GM12878 (cell line): ENCODE measurements at regions not wholly inside any gene's neighbourhood (a gene's known extent, or its start where the extent isn't known, plus 50 kb on each side); places are given as distances from the start of the nearest gene placed in this dataset.

ENCODE experiments used
- ATAC-seq: fragments of 200-7000 bp; cut with Tn5 transposase; 3 replicates; pipeline ENCODE4 v1.9.1; 2020; ENCODE audit warnings: mild to moderate bottlenecking, moderate library complexity
- BruUV-seq: library from RNA; stranded (reverse); fragments of 400-500 nt; replicated peaks from 2 replicates; lab custom pipeline; 2021; lab: Mats Ljungman, UMichigan
- CTCF ChIA-PET: fragments of 300-600 bp; sonication (Branson Sonifier 250); formaldehyde crosslinking; extraction: SDS; loops from one replicate; lab custom pipeline; 2021; ENCODE audit warnings: inconsistent platforms; lab: Yijun Ruan, JAX
- POLR2A ChIA-PET: fragments of 350-600 bp; formaldehyde crosslinking; extraction: SDS; loops from one replicate; lab custom pipeline; 2021; ENCODE audit warnings: inconsistent platforms; lab: Charles Lee
- RAD21 ChIA-PET: fragments of 300-600 bp; sonication (Branson Sonifier 250); formaldehyde crosslinking; loops from one replicate; lab custom pipeline; 2023; ENCODE audit warnings: antibody characterized with exemption; ENCODE audit not compliant: unreplicated experiment; lab: Charles Lee
- SMC1A ChIA-PET: fragments of 300-600 bp; sonication (Branson Sonifier 250); formaldehyde crosslinking; loops from one replicate; lab custom pipeline; 2023; ENCODE audit not compliant: unreplicated experiment, uncharacterized antibody; lab: Charles Lee
- DNase-seq: peaks from one replicate; pipeline ENCODE4 v3.0.0-alpha.2; 2011; ENCODE audit warnings: low read depth, low spot score
- FAIRE-seq: peaks from 3 replicates; lab custom pipeline; 2011; peaks lifted over from hg19 to GRCh38; lab: Jason Lieb, UNC
- H2AFZ ChIP-seq: 2 replicates; pipeline ENCODE4 v1.6.0; 2011; ENCODE audit warnings: low read depth, low read length, control low read depth; ENCODE audit not compliant: control insufficient read depth
- H3K27ac ChIP-seq: 2 replicates; pipeline ENCODE4 v1.5.1; 2011; ENCODE audit warnings: control low read depth; ENCODE audit not compliant: control insufficient read depth, insufficient read depth
- H3K27me3 ChIP-seq, 2 experiments: replicated peaks in 1 of 2; 2 replicates each; pipeline versions ENCODE4 v1.6.0 to v1.6.1; 2011; ENCODE audit warnings: low read length in 1 of 2; ENCODE audit not compliant: control insufficient read depth in 2 of 2, insufficient read depth in 2 of 2
- H3K36me3 ChIP-seq, 2 experiments: 2 replicates each; pipeline ENCODE4 v1.5.1; 2011; ENCODE audit warnings: low read length in 1 of 2; ENCODE audit not compliant: control insufficient read depth in 2 of 2, insufficient read depth in 2 of 2
- H3K4me1 ChIP-seq: 2 replicates; pipeline ENCODE4 v1.6.1; 2011; ENCODE audit warnings: mild to moderate bottlenecking, low read length, moderate library complexity, mixed read lengths; ENCODE audit not compliant: control insufficient read depth, insufficient read depth
- H3K4me2 ChIP-seq: 2 replicates; pipeline ENCODE4 v1.6.0; 2011; ENCODE audit warnings: control low read depth; ENCODE audit not compliant: control insufficient read depth, insufficient read depth
- H3K4me3 ChIP-seq: fragments of 200-600 bp; sonication (generic); 2 replicates; pipeline ENCODE4 v1.5.1; 2016
- H3K79me2 ChIP-seq: 2 replicates; pipeline ENCODE4 v1.6.0; 2011; ENCODE audit warnings: low read length; ENCODE audit not compliant: control insufficient read depth, insufficient read depth
- H3K9ac ChIP-seq: 2 replicates; pipeline ENCODE4 v1.8.0; 2011; ENCODE audit warnings: low read length, control low read depth, mixed read lengths; ENCODE audit not compliant: control insufficient read depth, insufficient read depth
- H3K9me3 ChIP-seq: replicated peaks from 3 replicates; pipeline ENCODE4 v1.5.1; 2011; ENCODE audit warnings: mild to moderate bottlenecking, low read length; ENCODE audit not compliant: control insufficient read depth, insufficient read depth
- H4K20me1 ChIP-seq: 2 replicates; pipeline ENCODE4 v1.6.0; 2011; ENCODE audit not compliant: control insufficient read depth, insufficient read depth
- CHD4 ChIP-seq: fragments of 200-600 bp; sonication (generic); IDR thresholded peaks from 2 replicates; pipeline ENCODE4 v1.6.1; 2016; ENCODE audit warnings: mild to moderate bottlenecking
- EED ChIP-seq: sonication (generic); IDR thresholded peaks from 2 replicates; pipeline ENCODE4 v1.6.1; 2016; ENCODE audit warnings: antibody characterized with exemption, low read depth
- MTA3 ChIP-seq: IDR thresholded peaks from 2 replicates; pipeline ENCODE4 v1.6.1; 2012; ENCODE audit warnings: low read length, inconsistent platforms, borderline replicate concordance
- NFIC ChIP-seq: IDR thresholded peaks from 2 replicates; pipeline ENCODE4 v1.6.1; 2012; ENCODE audit warnings: low read depth, mild to moderate bottlenecking, inconsistent platforms, low read length, moderate library complexity
- NR2C1 ChIP-seq: fragments of 450-650 bp; IDR thresholded peaks from 2 replicates; pipeline ENCODE4 v1.6.1; 2017; ENCODE audit warnings: antibody characterized with exemption, mild to moderate bottlenecking, moderate library complexity
- RELA ChIP-seq: fragments of 450-650 bp; IDR thresholded peaks from 2 replicates; pipeline ENCODE4 v1.8.0; 2014; ENCODE audit warnings: borderline replicate concordance; ENCODE audit not compliant: partially characterized antibody
- SRF ChIP-seq, 2 experiments: IDR thresholded peaks; 2 replicates each; pipeline ENCODE4 v1.6.1; 2011; ENCODE audit warnings: low read depth in 2 of 2, low read length in 2 of 2, mild to moderate bottlenecking in 1 of 2, moderate library complexity in 1 of 2
- SUZ12 ChIP-seq: fragments of 200-600 bp; sonication (generic); IDR thresholded peaks from one replicate; pipeline ENCODE4 v1.6.1; 2018; ENCODE audit warnings: antibody characterized with exemption, mild to moderate bottlenecking; ENCODE audit not compliant: unreplicated experiment
- TAF1 ChIP-seq: IDR thresholded peaks from 2 replicates; pipeline ENCODE4 v1.6.1; 2011; ENCODE audit warnings: mild to moderate bottlenecking, low read depth, low read length, borderline replicate concordance
- TBL1XR1 ChIP-seq: IDR thresholded peaks from 2 replicates; pipeline ENCODE4 v1.6.1; 2012; ENCODE audit warnings: low read depth, low read length, improper control_type of control experiment
- TCF7 ChIP-seq: IDR thresholded peaks from 2 replicates; pipeline ENCODE4 v1.6.1; 2014; ENCODE audit warnings: antibody characterized with exemption, borderline replicate concordance
- YBX1 ChIP-seq: fragments of 450-650 bp; IDR thresholded peaks from 2 replicates; pipeline ENCODE4 v1.6.1; 2016; ENCODE audit warnings: antibody characterized with exemption
- WGBS: methylation state at CpG from one replicate; pipeline ENCODE4 v1.1.6; 2016; ENCODE audit warnings: low lambda C conversion rate; ENCODE audit not compliant: insufficient replicate concordance, insufficient coverage; ENCODE audit errors: missing lambda C conversion rate; 5-methylcytosine and 5-hydroxymethylcytosine counted together
- in situ Hi-C: fragments of 300-500 bp; cut with MboI; formaldehyde crosslinking; loops from 9 replicates; pipeline ENCODE4 v1.14.3; 2018; ENCODE audit warnings: mixed read lengths
- intact Hi-C: fragments of 100-400 bp; cut with micrococcal nuclease; formaldehyde crosslinking; loops from one replicate; pipeline ENCODE4 v1.14.2; 2022; ENCODE audit not compliant: unreplicated experiment
- TF ChIP-seq, protein P1 (sequence below): IDR thresholded peaks from 2 replicates; pipeline ENCODE4 v1.6.1; 2011; ENCODE audit warnings: low read depth, mild to moderate bottlenecking, low read length, moderate library complexity, borderline replicate concordance; ENCODE audit errors: extremely low read depth
- TF ChIP-seq, protein P2 (sequence below): fragments of 450-650 bp; IDR thresholded peaks from 2 replicates; pipeline ENCODE4 v1.6.1; 2018; ENCODE audit warnings: mild to moderate bottlenecking, low read depth, moderate library complexity; ENCODE audit not compliant: partially characterized antibody
- TF ChIP-seq, protein P3 (sequence below): fragments of 450-650 bp; formaldehyde crosslinking; IDR thresholded peaks from 2 replicates; pipeline ENCODE4 v1.5.0; 2022; ENCODE audit warnings: mild to moderate bottlenecking, missing genetic modification characterization

DNA sequence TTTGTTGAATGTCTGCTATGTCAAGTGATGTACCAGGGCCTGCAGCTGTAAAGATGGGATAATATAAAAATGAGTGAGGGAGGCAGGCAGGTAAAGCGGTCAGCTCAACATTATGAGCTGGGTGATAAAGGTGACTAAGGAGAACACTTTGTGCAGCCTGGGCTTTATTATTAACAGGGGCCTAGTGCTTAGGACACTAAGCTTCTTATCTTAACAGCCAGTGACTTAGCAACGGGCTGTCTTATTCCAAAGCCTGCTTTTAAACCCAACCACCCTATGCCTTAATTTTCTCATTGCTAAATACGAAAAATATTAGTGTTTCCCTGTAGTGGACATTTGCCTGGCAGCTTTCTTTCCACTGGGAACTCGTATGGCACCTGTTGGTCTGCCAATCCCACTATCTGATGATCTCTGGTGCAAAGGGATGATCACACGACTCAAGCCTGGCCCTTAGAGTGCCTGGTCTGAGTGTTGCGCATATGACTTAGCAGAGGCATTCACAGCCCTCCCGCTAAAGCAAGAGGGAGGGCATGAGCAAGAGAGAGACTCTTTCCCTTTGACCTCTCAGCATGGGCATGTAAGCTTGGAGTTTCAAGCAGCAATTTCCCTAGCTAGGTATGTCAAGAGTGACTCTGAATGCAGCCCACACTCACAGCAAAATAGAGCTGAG lies 98.6 kb upstream of the PAPPA2 start:
- ChIA-PET POLR2A (no interaction called here), SMC1A (no interaction called here), RAD21 (no interaction called here), CTCF (interaction anchor here (1.4 kb wide), 1 partner anchor 67 kb away, joined by 3 read pairs; no protein-coding TSS in a partner anchor)
- Histone ChIP-seq H4K20me1 (no peaks in the 10 kb centered on the region), H2AFZ (no peak overlapping the region), H3K79me2 (no peaks in the 10 kb centered on the region), H3K4me3 (no peak overlapping the region), H3K9ac (no peak overlapping the region), H3K4me1 (no peaks in the 10 kb centered on the region), H3K27ac (no peak overlapping the region), H3K36me3 (no peaks in the 10 kb centered on the region), H3K9me3 (no peaks in the 10 kb centered on the region), H3K4me2 (no peak overlapping the region), H3K27me3 (no peaks in the 10 kb centered on the region)
- WGBS, result 16% methylated on average over 7 of the region's 7 CpGs
- no TSS peak for BruUV-seq
- ATAC-seq, result no peak
- no peak for DNase-seq
- intact Hi-C loops (no loop called here), in situ Hi-C loops (no loop called here)
- no peak for FAIRE-seq
- no peak for TF ChIP-seq YBX1
- TF ChIP-seq RELA, result no peak
- TF ChIP-seq NFIC, result no peak
- no peak for TF ChIP-seq MTA3
- TF ChIP-seq, protein P1, sequence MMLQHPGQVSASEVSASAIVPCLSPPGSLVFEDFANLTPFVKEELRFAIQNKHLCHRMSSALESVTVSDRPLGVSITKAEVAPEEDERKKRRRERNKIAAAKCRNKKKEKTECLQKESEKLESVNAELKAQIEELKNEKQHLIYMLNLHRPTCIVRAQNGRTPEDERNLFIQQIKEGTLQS, result no peak
- TF ChIP-seq, protein P2, sequence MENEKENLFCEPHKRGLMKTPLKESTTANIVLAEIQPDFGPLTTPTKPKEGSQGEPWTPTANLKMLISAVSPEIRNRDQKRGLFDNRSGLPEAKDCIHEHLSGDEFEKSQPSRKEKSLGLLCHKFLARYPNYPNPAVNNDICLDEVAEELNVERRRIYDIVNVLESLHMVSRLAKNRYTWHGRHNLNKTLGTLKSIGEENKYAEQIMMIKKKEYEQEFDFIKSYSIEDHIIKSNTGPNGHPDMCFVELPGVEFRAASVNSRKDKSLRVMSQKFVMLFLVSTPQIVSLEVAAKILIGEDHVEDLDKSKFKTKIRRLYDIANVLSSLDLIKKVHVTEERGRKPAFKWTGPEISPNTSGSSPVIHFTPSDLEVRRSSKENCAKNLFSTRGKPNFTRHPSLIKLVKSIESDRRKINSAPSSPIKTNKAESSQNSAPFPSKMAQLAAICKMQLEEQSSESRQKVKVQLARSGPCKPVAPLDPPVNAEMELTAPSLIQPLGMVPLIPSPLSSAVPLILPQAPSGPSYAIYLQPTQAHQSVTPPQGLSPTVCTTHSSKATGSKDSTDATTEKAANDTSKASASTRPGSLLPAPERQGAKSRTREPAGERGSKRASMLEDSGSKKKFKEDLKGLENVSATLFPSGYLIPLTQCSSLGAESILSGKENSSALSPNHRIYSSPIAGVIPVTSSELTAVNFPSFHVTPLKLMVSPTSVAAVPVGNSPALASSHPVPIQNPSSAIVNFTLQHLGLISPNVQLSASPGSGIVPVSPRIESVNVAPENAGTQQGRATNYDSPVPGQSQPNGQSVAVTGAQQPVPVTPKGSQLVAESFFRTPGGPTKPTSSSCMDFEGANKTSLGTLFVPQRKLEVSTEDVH, result no peak
- TF ChIP-seq NR2C1, result no peak
- no peak for TF ChIP-seq EED
- no peak for TF ChIP-seq TCF7
- TF ChIP-seq, protein P3, sequence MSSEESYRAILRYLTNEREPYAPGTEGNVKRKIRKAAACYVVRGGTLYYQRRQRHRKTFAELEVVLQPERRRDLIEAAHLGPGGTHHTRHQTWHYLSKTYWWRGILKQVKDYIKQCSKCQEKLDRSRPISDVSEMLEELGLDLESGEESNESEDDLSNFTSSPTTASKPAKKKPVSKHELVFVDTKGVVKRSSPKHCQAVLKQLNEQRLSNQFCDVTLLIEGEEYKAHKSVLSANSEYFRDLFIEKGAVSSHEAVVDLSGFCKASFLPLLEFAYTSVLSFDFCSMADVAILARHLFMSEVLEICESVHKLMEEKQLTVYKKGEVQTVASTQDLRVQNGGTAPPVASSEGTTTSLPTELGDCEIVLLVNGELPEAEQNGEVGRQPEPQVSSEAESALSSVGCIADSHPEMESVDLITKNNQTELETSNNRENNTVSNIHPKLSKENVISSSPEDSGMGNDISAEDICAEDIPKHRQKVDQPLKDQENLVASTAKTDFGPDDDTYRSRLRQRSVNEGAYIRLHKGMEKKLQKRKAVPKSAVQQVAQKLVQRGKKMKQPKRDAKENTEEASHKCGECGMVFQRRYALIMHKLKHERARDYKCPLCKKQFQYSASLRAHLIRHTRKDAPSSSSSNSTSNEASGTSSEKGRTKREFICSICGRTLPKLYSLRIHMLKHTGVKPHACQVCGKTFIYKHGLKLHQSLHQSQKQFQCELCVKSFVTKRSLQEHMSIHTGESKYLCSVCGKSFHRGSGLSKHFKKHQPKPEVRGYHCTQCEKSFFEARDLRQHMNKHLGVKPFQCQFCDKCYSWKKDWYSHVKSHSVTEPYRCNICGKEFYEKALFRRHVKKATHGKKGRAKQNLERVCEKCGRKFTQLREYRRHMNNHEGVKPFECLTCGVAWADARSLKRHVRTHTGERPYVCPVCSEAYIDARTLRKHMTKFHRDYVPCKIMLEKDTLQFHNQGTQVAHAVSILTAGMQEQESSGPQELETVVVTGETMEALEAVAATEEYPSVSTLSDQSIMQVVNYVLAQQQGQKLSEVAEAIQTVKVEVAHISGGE (CRISPR knock-in tag), result no peak
- TF ChIP-seq CHD4, result no peak
- TF ChIP-seq SUZ12, result no peak
- TF ChIP-seq TBL1XR1, result no peak
- no peak for TF ChIP-seq SRF (IDR thresholded peaks at IDR 0.05; ENCODE audit: low read depth in 2 of 2, low read length in 2 of 2)
- TF ChIP-seq TAF1, result no peak
